ENCODE measurements at regions not wholly inside any gene's neighbourhood (a gene's known extent, or its start where the extent isn't known, plus 50 kb on each side); places are given as distances from the start of the nearest gene placed in this dataset.
"Not testable (repeated sequence)": the region's sequence is repeated elsewhere in the genome, so short reads cannot be mapped to it uniquely, and the experiment has no call there.

GRCh38 chr9:129435291-129435690, 185.6 kb downstream of the C9orf50 start:
- no peak overlapping the region for H3K4me3 ChIP-seq (ENCODE audit: low read depth, low read length)
- TF ChIP-seq CTCF (IDR thresholded peaks at IDR 0.05; ENCODE audit: insufficient read depth, low read depth, low read length, missing control alignments): no peak
- no peak for DNase-seq (ENCODE audit: low read depth)

GRCh38 chr9:129434187-129434586, 186.7 kb downstream of the C9orf50 start:
- no peak for TF ChIP-seq CTCF (IDR thresholded peaks at IDR 0.05; ENCODE audit: insufficient read depth, low read depth, low read length, missing control alignments)
- H3K4me3 ChIP-seq (ENCODE audit: low read depth, low read length): no peak overlapping the region
- DNase-seq (ENCODE audit: low read depth): no peak

- no peak overlapping the region for H3K4me3 ChIP-seq (ENCODE audit: low read depth, low read length)
- DNase-seq (ENCODE audit: low read depth): no peak
- TF ChIP-seq CTCF (IDR thresholded peaks at IDR 0.05; ENCODE audit: insufficient read depth, low read depth, low read length, missing control alignments): no peak
Measured at GRCh38 chr9:129432297-129433154, 188.4 kb downstream of the C9orf50 start.

GRCh38 chr9:129430940-129431643, 189.8 kb downstream of the C9orf50 start:
- H3K4me3 ChIP-seq (ENCODE audit: low read depth, low read length): no peak overlapping the region
- TF ChIP-seq CTCF (IDR thresholded peaks at IDR 0.05; ENCODE audit: insufficient read depth, low read depth, low read length, missing control alignments): no peak
- no peak for DNase-seq (ENCODE audit: low read depth)

- TF ChIP-seq CTCF (IDR thresholded peaks at IDR 0.05; ENCODE audit: insufficient read depth, low read depth, low read length, missing control alignments): no peak
- no peak for DNase-seq (ENCODE audit: low read depth)
- H3K4me3 ChIP-seq (ENCODE audit: low read depth, low read length): no peak overlapping the region
Measured at GRCh38 chr9:129428864-129429577, 191.9 kb downstream of the C9orf50 start.

- DNase-seq (ENCODE audit: low read depth): no peak
- no peak overlapping the region for H3K4me3 ChIP-seq (ENCODE audit: low read depth, low read length)
- TF ChIP-seq CTCF (IDR thresholded peaks at IDR 0.05; ENCODE audit: insufficient read depth, low read depth, low read length, missing control alignments): no peak
Measured at GRCh38 chr9:129427149-129427548, 193.8 kb downstream of the C9orf50 start.

- not testable (repeated sequence) for DNase-seq (ENCODE audit: low read depth); H3K4me3 ChIP-seq (ENCODE audit: low read depth, low read length)
Measured at GRCh38 chr9:129423755-129424154, 197.1 kb downstream of the C9orf50 start.
